K562 (cell line): ENCODE measurements at regions not wholly inside any gene's neighbourhood (a gene's known extent, or its start where the extent isn't known, plus 50 kb on each side); places are given as distances from the start of the nearest gene placed in this dataset.
"Not testable (repeated sequence)": the region's sequence is repeated elsewhere in the genome, so short reads cannot be mapped to it uniquely, and the experiment has no call there.

Source experiments
- POLR2A ChIP-seq: fragments of 450-650 bp; conservative IDR thresholded peaks from 2 replicates; pipeline ENCODE4 v1.6.1; 2016
- SMC3 ChIP-seq: conservative IDR thresholded peaks from 2 replicates; pipeline ENCODE4 v1.6.1; 2011; ENCODE audit warnings: low read depth, low read length, improper control_type of control experiment; ENCODE audit not compliant: insufficient read depth
- TOE1 ChIP-seq, 2 experiments: fragments of 450-650 bp in 1 of 2; sonication (generic) in 1 of 2; formaldehyde crosslinking in 1 of 2; IDR thresholded peaks; 2 replicates each; pipeline versions ENCODE4 v1.7.1 to v1.8.0; 2016 to 2022; ENCODE audit warnings: borderline replicate concordance in 2 of 2, mild to moderate bottlenecking in 2 of 2, antibody characterized with exemption in 1 of 2, inconsistent platforms in 1 of 2, low read depth in 1 of 2, missing genetic modification reagents in 1 of 2, moderate library complexity in 1 of 2

DNA sequence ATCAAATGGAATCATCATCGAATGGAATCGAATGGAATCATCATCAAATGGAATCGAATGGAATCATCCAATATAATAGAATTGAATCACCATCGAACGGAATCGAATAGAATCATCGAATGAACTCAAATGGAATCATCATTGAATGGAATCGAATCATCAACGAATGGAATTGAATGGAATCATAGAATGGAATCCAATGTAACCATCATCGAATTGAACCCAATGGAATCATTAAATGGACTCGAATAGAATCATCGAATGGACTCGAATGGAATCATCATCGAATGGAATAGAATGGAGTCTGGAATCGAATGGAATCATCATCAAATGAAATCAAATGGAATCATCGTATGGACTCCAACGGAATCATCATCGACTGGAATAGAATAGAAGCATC lies 227.0 kb downstream of the SHCBP1 start:
- TF ChIP-seq SMC3; POLR2A; TOE1 (IDR thresholded peaks at IDR 0.05; ENCODE audit: borderline replicate concordance); TOE1 (CRISPR knock-in tag; IDR thresholded peaks at IDR 0.05; ENCODE audit: borderline replicate concordance, low read depth): not testable (repeated sequence)
